GM18520 (cell line): ENCODE measurements at regions not wholly inside any gene's neighbourhood (a gene's known extent, or its start where the extent isn't known, plus 50 kb on each side); places are given as distances from the start of the nearest gene placed in this dataset.
A peak's percentile ranks its signal among the peaks of the same experiment; 100 is the strongest.
"Not testable (repeated sequence)": the region's sequence is repeated elsewhere in the genome, so short reads cannot be mapped to it uniquely, and the experiment has no call there.

ENCODE experiments used
- ATAC-seq: cut with Tn5 transposase; IDR thresholded peaks from one replicate; pipeline ENCODE4 v1.9.1; 2021; ENCODE audit not compliant: unreplicated experiment

DNA sequence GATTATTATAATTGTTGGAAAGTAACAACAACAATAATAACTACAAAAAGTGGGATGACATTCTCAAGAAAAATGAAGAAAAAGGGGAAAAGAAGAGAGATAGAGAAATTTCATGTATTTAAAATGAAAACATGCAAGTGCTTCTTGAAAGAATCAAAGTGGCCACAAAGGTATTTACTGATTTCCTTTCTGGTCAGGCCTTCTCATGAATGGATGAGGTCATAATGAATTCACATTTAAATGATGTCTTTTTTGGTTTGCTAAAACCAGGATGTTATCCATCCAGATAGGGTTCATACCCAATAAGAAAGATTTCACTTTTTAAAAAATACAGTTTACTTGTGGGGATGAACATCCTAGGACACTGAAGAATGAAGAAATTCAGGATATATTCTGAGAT, 446.4 kb upstream of the PTGER4 start:
- ATAC-seq, result no peak

DNA sequence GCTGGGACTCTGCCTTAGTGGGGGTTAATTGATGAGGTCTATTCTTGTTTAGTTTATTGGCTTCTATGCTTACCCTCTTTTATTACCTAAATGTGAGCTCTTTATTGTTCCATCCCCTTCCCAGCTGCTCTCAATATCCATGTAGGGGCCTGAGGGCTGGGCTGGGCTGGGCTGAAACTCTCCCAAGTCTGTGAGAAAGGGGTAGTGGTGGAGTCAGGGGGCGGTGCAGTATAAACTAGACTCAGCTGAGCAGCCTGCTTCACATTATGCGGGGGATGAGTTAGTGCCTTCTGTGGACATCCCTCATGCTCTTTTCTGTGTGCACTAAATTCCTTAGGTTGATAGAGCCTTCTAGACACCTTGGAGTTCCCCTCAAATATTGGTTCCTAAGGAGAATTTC, 451.8 kb upstream of the PTGER4 start:
- no peak for ATAC-seq

DNA sequence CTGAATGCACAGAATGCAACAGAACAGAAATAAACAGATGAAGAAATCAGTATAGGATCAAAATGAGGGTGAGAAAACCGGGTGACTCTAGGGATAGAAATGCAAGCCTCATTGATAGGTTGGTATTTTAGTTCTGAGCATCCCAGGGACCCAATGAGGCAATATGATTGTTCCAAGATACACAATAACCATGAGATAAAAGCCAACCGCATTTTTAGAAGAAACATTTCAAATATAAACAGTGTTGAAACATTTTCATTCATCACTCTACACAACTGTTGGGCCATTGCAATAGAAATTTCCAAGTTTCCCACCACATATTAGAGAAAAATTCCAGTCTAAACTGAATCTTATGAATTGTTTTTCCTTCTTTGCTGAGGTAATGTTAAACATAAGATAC, 452.3 kb upstream of the PTGER4 start:
- no peak for ATAC-seq

DNA sequence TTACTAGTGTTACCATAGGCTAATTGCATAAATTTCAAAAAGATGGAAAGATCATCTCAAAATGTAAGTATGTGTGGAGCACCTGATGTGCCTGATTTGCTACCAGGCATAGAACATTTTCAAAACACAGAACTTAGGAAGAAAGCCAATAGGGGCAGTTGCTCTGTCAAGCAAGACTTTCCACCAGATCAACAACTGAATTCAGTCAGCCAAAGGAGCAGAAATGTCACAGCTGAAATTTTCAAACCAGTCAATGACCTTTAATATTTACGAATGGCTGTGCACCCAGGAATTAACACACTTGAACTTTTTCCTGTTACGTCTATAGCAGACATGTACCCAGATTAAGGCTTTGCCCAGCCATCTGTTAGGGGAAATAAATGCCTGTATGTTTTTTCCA, 452.8 kb upstream of the PTGER4 start:
- ATAC-seq, result no peak

DNA sequence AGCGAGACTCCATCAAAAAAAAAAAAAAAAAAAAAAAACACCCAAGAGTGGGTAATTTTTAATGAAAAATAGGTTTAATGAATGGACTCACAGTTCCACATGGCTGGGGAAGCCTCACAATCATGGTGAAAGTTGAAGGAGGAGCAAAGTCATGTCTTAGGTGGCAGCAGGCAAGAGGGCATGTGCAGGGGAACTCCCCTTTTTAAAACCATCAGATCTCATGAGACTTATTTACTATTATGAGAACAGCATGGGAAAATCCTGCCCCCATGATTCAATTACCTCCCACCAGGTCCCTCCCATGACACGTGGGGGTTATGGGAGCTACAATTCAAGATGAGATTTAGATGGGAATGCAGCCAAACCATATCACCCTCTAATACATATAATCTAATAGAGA, 454.6 kb upstream of the PTGER4 start:
- ATAC-seq, result peak; percentile 19

DNA sequence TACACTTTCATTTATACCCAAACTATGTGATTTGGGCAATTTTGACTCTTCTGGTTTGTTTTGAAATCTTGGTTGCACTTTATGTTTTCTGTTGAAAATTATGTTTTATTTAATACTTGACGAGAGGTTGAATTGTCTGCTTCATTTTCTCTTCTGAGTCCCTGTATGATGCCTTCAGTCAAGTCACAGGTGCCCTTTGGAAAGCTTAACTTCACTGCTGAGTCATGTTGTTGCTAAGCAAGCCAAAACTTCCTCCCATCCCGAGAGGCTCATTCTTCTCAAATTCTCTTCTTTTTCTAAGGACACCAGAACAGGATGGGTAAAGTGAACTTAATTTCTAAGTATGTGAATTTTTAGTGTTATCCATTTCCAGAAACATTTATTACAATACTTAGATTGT, 455.3 kb upstream of the PTGER4 start:
- ATAC-seq, result peak; percentile 8

DNA sequence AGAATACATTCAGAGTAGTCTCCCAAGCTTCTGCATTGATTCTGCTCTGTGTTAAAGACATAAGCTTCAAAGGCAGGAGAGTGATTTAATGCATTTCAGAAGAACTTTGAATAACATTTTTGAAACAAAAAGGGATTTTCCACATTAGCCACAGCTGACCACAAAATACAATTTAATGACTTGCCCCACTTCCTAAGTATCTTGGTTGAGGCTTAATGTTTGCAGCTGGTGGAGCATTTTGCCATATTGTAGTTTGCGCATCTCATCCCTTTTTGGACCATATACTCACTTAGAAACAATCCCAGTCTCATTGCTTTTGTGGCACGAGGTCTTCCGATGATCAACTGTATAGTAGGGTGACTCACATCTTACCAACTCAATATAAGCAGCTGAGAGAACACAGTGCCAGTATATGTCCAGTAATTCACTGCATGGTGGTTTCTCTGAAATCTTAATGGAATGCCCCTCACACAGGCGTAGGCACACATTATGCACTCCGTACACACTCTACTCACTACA, 455.8 kb upstream of the PTGER4 start:
- peak; percentile 70 for ATAC-seq

DNA sequence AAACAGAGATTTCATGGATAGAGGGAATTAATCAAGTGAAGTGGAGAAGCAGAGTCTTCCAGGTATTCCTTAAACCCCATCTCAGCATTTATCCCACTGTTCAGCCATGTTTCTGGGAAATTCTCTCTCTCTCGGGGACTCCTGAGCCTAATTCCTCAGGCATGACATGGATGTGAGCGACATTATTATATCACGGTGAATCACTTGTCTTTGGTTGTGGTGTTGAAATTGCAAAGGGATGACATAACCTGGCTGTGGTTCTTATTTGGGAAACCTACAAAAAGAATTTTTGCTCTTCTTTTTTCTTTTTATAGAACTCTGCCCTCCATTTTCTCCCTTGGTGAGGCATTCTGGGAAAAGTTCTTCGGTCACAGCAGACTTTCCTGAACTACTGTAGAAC, 457.9 kb upstream of the PTGER4 start:
- no peak for ATAC-seq

DNA sequence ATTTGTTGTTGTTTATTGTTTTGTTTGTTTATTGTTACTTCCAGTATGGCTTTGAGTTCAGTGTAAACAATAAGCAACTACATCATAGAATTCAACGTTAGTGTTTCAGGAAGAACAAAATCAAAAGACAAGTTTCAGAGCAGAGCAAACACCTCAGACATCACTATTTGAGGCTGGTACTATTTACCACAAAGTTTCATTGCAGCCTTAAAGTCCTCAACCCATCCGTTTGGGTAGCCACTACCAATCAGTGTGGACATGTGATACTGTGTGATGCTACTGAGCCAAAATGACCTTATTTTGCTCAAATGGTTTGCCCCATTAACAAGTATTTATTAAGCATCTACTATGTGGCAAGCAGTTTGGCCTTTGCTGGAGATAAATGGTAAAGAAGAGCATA, 458.5 kb upstream of the PTGER4 start:
- ATAC-seq, result no peak

DNA sequence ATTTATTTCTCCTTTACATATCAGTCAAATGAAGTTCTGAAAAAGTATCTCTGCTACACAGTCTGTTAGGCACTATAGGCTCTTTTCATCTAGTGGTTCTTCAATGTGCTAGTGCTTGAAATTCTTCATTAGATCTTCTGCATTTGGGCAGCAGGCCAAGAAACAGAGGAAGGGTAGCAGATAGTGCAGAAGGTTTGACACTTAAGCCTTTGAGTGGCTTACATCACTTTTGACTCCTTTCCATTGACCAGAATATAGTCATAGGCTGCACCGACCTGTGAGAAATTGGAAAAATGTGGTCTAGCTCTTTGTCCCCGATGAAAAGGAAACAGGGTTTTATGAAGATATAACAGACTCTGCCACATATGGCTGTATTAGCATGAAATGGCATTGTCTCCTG, 459.5 kb upstream of the PTGER4 start:
- ATAC-seq, result no peak

DNA sequence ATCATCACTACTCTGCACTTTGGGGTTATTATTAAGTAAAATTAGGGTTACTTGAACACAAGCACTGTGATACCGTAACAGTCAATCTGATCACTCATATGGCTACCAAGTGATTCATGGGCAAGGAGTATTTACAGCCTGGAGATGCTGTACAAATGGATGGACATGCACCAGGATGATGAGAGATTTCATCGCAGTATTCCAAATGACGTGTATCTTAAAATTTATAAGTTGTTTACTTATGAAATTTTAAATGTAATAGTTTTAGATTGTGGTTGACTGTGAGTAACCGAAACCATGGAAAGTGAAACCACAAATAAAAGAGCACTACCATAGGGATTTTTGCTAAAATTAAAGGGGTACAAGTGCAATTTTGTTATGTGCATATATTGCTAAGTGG, 462.2 kb upstream of the PTGER4 start:
- no peak for ATAC-seq

DNA sequence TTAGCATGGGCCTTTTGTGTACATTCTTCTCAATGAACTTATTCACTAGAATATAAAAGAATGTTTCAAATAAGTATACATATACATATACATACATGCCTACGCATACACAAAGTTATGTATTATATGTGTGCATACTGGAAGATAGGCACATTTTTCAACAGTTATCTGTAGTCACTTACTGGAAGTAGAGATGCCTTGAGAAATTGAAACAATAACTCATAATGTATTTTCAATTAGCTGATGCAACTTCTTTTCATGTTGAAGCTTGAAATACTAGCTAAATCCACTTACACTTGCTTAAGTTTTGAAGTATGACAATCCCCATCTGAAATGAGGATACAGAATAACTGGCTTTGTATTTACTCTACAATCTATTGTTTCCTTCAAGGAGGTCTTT, 469.0 kb upstream of the PTGER4 start:
- no peak for ATAC-seq

DNA sequence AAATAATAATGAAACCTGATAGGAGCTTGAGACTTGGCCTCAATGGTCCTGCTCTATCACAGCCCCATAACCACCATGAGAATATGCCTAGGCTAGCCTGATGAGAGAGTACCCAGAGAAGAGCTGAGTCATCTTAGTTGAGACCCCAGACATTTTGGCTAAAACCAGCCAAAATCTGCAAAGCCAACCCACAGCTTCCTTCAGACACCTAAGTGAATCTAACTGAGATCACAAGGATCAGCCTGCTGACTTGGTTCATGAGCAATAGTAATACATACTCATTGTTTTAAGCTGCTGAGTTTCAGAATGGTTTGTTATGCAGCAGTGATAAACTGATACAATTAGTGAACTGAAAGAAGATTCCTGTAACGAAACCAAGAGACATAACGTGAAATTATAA, 473.7 kb upstream of the PTGER4 start:
- ATAC-seq, result no peak

DNA sequence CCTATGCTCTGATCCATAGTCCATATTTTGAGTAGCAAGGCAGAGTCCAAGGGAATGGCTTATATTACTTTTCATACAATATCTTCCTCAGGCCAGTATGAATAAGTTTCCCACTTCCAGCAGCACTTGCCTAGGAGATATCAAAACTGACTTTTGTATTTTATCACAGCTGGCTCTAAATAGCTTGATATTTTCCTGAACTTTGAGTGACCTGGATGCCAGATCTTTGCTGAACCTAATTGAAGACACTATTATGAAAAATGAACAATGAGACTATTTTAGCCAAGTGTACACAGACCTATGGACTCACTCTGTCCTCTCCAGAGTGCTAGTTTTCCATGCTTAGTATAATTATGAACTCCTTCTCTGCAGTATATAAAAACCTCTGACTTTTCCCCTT, 475.6 kb upstream of the PTGER4 start:
- ATAC-seq, result no peak

DNA sequence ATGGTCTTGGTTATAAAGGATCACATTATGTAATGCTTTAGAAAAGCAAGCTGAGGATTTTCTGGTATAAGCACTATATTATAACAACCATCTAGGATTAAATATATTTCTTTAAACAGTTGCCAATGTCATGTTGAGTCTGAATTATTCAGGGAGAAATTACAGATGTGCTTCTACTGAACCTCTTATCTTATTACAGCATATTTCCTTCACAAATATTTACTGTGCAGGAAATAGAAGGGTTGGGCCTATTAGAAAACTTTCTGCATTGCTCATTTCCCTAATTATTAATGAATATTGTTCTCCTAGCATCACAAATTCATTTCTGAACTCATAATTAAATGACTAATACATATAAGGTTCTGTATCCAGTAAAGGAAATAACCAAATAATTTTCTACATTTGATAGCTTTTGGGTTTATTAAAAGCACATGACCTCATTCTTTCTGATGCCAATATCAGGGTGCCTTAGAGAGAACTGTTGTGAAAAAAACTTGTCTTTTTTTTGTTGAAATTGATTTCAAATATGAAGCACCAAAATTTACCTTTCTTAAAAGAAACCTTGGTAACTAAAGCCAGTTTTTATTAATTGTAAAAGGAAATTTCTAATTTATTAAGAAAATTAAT, 476.8 kb upstream of the PTGER4 start:
- ATAC-seq, result no peak

DNA sequence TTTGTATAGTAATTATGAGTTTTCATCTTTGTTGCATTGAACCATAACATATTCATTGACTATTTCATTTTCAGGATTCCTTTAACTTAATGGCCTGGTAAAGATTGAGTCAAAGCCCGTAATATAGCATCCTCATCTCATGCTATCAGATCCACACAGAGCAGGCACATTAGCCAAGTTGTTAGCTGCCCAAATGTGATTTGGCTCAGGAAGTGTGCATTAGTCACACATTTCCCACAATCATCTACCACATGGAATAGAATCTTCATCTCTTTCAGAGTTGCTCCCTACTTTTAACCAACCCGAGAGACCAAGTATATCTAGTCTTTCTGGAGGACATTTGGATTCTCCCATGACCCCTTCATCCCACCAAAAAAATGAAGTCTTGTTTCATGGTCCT, 481.0 kb upstream of the PTGER4 start:
- no peak for ATAC-seq

DNA sequence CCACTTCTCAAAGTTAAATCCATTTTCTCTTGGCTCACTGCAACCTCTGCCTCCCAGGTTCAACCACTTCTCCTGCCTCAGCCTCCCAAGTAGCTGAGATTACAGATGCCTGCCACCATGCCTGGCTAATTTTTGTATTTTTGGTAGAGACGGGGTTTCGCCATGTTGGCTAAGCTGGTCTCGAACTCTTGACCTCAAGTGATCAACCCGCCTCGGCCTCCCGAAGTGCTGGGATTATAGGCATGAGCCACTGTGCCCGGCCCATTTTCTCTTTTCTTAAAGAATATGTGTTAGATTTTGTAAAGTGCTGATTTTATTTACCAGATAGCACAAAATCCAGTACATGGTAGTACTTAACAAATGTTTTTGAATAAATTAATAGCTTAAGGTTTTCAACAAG, 484.1 kb upstream of the PTGER4 start:
- not testable (repeated sequence) for ATAC-seq

DNA sequence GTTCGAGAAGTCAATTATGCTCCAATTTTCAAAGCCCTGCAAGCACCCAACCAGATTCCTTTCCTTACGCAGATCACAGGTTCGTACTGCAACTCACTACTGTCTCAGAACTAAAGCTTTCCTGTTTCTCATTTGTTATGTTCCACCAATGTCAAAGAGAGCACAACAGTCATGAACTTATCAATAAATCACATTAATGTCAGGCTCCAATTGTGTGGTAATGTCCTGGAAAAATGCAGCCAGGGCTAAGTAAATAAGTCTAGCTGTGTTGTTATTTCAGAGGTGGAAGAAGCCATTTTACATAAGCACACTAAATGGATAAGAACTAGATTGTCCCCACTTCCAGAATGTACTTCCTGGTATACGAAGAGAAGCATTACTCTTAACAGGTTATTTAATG, 488.6 kb upstream of the PTGER4 start:
- no peak for ATAC-seq

DNA sequence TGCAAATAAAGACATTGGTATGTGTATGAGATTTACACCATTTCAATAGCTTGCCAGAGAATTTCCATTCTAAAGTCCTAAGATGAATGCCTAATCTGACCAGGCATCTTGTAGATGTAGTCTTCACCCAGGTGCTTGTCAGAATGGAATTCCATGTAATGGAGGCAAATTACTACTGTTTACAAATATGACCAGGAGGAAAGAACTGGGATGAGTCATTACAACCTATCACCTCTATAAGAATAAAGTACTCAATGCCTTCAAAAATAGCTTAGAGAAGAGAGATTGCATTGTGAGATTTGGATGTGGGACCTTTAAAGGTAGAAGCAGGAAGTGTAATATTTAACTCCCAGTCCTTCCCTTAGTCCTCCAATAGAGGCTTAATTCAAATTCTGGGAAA, 507.0 kb upstream of the PTGER4 start:
- ATAC-seq, result no peak

DNA sequence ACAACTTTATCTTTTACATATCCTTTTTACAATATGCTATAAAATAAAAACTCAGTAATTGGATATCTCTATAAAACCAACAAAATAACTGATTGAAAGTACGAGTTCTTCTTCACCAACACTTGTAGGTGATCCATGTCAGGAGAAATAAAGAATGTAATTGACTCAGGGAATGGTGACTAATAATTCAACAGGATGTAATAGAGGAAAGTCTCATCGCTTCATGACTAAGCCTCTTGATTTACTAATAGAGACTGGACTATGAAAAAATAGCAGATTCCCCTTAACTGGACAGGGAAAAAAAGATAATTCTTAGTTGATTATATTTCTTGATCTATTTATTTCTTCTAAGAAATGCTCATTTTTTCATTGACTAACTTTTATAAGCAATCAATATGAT, 507.7 kb upstream of the PTGER4 start:
- ATAC-seq, result no peak

DNA sequence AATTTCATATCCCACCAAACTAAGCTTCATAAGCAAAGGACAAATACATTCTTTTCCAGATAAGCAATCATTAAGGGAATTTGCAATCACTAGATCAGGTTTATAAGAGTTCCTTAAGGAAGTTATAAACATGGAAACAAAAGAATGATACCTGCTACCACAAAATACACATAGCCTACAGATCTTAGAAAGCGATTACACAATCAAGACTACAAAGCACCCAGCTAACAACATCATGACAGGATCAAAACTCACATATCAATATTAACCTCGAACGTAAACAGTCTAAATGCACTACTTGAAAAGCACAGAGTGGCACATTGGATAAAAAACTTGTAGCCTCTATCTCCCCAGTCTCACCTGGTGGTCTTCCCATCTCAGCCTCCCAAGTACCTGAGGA, 512.4 kb upstream of the PTGER4 start:
- no peak for ATAC-seq

DNA sequence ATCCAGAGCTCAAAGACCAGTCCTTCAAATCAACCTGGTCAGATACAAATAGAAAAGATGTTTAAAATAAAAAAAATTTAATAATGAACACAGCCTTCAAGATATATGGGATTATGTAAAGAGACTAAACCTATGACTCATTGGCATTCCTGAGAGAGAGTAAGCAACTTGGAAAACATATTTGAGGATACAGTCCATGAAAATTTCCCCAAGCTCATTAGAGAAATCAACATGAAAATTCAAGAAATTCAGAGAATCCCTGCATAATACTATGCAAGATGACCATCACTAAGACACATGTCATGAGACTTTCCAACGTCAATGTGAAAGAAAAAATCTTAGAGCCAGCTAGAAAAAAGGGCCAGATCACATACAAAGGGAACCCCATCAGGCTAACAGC, 512.9 kb upstream of the PTGER4 start:
- ATAC-seq, result no peak
